Neural cell (in vitro differentiated cells): ENCODE measurements at regions not wholly inside any gene's neighbourhood (a gene's known extent, or its start where the extent isn't known, plus 50 kb on each side); places are given as distances from the start of the nearest gene placed in this dataset.

ENCODE experiments used
- H2AFZ ChIP-seq: fragments of 200-600, 300-800 bp; sonication (generic), shearing (Covaris generic); 2 replicates; pipeline ENCODE4 v1.6.0; 2014; ENCODE audit warnings: low read depth, mild to moderate bottlenecking, antibody characterized with exemption, low read length, moderate library complexity
- H3F3A ChIP-seq: fragments of 200-600 bp; shearing (Covaris generic); 2 replicates; pipeline ENCODE4 v1.6.1; 2016; ENCODE audit warnings: mild to moderate bottlenecking, moderate library complexity, mixed read lengths, antibody characterized with exemption, low read length; ENCODE audit not compliant: insufficient read depth, poor library complexity, severe bottlenecking
- H3K27ac ChIP-seq: fragments of 200-600, 300-800 bp; sonication (generic), shearing (Covaris generic); 2 replicates; pipeline ENCODE4 v1.5.1; 2014; ENCODE audit warnings: mild to moderate bottlenecking, low read length, moderate library complexity
- H3K27me3 ChIP-seq: fragments of 300-800, 200-600 bp; sonication (generic), shearing (Covaris generic); 2 replicates; pipeline ENCODE4 v1.6.0; 2014; ENCODE audit warnings: mild to moderate bottlenecking, low read depth, low read length, moderate library complexity; ENCODE audit not compliant: insufficient read depth
- H3K36me3 ChIP-seq: fragments of 300-800, 200-600 bp; sonication (generic), shearing (Covaris generic); 2 replicates; pipeline ENCODE4 v1.5.1; 2014; ENCODE audit warnings: mild to moderate bottlenecking, antibody characterized with exemption, low read length, moderate library complexity; ENCODE audit not compliant: insufficient read depth
- H3K4me2 ChIP-seq: fragments of 300-800, 200-600 bp; sonication (generic), shearing (Covaris generic); 2 replicates; pipeline ENCODE4 v1.6.0; 2014; ENCODE audit warnings: mild to moderate bottlenecking, low read length
- H3K4me3 ChIP-seq: fragments of 300-800, 200-600 bp; sonication (generic), shearing (Covaris generic); 2 replicates; pipeline ENCODE4 v1.5.1; 2014; ENCODE audit warnings: mild to moderate bottlenecking, low read length, moderate library complexity
- H3K79me2 ChIP-seq: fragments of 200-600 bp; shearing (Covaris generic); replicated peaks from 2 replicates; pipeline ENCODE4 v1.6.0; 2014; ENCODE audit warnings: mild to moderate bottlenecking, low read length, moderate library complexity; ENCODE audit not compliant: insufficient read depth
- H3K9ac ChIP-seq: fragments of 300-800, 200-600 bp; sonication (generic), shearing (Covaris generic); 2 replicates; pipeline ENCODE4 v1.6.1; 2016; ENCODE audit warnings: mild to moderate bottlenecking, low read length, mixed read lengths
- H3K9me2 ChIP-seq: fragments of 200-600 bp; shearing (Covaris generic); 2 replicates; pipeline ENCODE4 v1.6.1; 2016; ENCODE audit warnings: mild to moderate bottlenecking, low read length, mixed read lengths; ENCODE audit not compliant: insufficient read depth
- H3K9me3 ChIP-seq: fragments of 200-600, 300-800 bp; sonication (generic), shearing (Covaris generic); 2 replicates; pipeline ENCODE4 v1.6.1; 2016; ENCODE audit warnings: mild to moderate bottlenecking, mixed run types, low read length, moderate library complexity, mixed read lengths
- H4K20me1 ChIP-seq: fragments of 200-600 bp; shearing (Covaris generic); 2 replicates; pipeline ENCODE4 v1.6.1; 2016; ENCODE audit warnings: mild to moderate bottlenecking, mixed run types; ENCODE audit not compliant: insufficient read depth
- EP300 ChIP-seq: fragments of 450-650 bp; conservative IDR thresholded peaks from 2 replicates; pipeline ENCODE4 v1.6.1; 2014; ENCODE audit warnings: antibody characterized with exemption, mild to moderate bottlenecking, moderate library complexity; ENCODE audit not compliant: poor library complexity, severe bottlenecking
- EZH2 ChIP-seq: fragments of 200-600, 300-800 bp; shearing (Covaris generic), sonication (generic); IDR thresholded peaks from 2 replicates; pipeline ENCODE4 v1.6.1; 2014; ENCODE audit warnings: antibody characterized with exemption, low read length, borderline replicate concordance, mild to moderate bottlenecking; ENCODE audit not compliant: insufficient read depth, poor library complexity, severe bottlenecking
- MXI1 ChIP-seq: fragments of 450-650 bp; conservative IDR thresholded peaks from 2 replicates; pipeline ENCODE4 v1.6.1; 2014; ENCODE audit warnings: antibody characterized with exemption, mild to moderate bottlenecking; ENCODE audit not compliant: poor library complexity, severe bottlenecking
- POLR2AphosphoS5 ChIP-seq: IDR thresholded peaks from 2 replicates; pipeline ENCODE4 v1.6.1; 2012
- RAD21 ChIP-seq: fragments of 450-650 bp; conservative IDR thresholded peaks from 2 replicates; pipeline ENCODE4 v1.6.1; 2014; ENCODE audit warnings: antibody characterized with exemption, mild to moderate bottlenecking, moderate library complexity
- SMC3 ChIP-seq: fragments of 450-650 bp; conservative IDR thresholded peaks from 2 replicates; pipeline ENCODE4 v1.6.1; 2014; ENCODE audit warnings: antibody characterized with exemption, mild to moderate bottlenecking, moderate library complexity; ENCODE audit not compliant: poor library complexity
- TAF1 ChIP-seq: IDR thresholded peaks from 2 replicates; pipeline ENCODE4 v1.6.1; 2012; ENCODE audit warnings: low read depth
- TF ChIP-seq, protein P1 (sequence below): IDR thresholded peaks from 2 replicates; pipeline ENCODE4 v1.6.1; 2012; ENCODE audit warnings: borderline replicate concordance
- TF ChIP-seq, protein P2 (sequence below): fragments of 450-650 bp; IDR thresholded peaks from 2 replicates; pipeline ENCODE4 v1.5.1; 2014; ENCODE audit warnings: antibody characterized with exemption, mild to moderate bottlenecking, moderate library complexity; ENCODE audit not compliant: poor library complexity, severe bottlenecking

DNA sequence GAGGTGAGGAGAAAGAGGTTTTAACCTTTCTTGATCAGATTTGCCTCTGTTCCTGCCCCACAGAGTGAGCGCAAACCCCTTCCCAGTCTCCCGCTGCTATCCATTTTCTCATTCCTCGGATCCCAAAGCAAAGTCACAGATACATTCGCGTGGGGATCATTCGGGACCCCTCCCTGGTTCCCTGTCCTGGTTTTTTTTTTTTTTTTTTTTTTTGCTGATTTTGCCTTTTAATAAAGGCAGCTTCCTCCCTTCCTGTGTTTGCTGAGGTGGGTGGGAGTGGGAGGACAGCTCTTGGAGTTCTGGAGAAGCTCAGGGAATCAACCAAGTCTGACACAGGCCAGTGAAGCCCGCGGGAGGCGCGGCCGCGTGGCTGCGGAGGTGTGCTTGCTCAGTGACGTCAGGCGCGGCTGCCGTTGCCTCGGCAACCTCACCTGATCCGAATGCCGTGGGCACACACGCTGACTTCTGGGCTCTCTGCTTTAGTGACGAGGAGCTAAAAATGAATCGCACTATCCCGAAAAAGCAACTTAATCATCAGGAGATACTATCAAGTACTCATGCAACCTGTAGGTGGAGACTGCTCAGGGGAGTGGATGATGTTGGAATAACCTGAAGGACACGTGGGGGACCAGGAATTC, 106.4 kb downstream of the TBX19 start:
- Histone ChIP-seq H3K27me3 (no peaks in the 10 kb centered on the region), H4K20me1 (no peaks in the 10 kb centered on the region), H3K9ac (peak overlapping the region; percentile 30), H3K36me3 (no peaks in the 10 kb centered on the region), H3K4me2 (peak overlapping the region; percentile 48), H3K9me2 (no peaks in the 10 kb centered on the region), H3K9me3 (no peaks in the 10 kb centered on the region), H3K4me3 (peak overlapping the region; percentile 51), H3F3A (no peaks in the 10 kb centered on the region), H3K27ac (peak overlapping the region; percentile 54), H3K79me2 (no peaks in the 10 kb centered on the region), H2AFZ (no peak overlapping the region)
- TF ChIP-seq EP300 (peak; percentile 61), SMC3 (peak; percentile 13), POLR2AphosphoS5 (peak; percentile 46), TAF1 (no peak), RAD21 (peak; percentile 26), MXI1 (peak; percentile 81), EZH2 (no peak)
- TF ChIP-seq, protein P1, sequence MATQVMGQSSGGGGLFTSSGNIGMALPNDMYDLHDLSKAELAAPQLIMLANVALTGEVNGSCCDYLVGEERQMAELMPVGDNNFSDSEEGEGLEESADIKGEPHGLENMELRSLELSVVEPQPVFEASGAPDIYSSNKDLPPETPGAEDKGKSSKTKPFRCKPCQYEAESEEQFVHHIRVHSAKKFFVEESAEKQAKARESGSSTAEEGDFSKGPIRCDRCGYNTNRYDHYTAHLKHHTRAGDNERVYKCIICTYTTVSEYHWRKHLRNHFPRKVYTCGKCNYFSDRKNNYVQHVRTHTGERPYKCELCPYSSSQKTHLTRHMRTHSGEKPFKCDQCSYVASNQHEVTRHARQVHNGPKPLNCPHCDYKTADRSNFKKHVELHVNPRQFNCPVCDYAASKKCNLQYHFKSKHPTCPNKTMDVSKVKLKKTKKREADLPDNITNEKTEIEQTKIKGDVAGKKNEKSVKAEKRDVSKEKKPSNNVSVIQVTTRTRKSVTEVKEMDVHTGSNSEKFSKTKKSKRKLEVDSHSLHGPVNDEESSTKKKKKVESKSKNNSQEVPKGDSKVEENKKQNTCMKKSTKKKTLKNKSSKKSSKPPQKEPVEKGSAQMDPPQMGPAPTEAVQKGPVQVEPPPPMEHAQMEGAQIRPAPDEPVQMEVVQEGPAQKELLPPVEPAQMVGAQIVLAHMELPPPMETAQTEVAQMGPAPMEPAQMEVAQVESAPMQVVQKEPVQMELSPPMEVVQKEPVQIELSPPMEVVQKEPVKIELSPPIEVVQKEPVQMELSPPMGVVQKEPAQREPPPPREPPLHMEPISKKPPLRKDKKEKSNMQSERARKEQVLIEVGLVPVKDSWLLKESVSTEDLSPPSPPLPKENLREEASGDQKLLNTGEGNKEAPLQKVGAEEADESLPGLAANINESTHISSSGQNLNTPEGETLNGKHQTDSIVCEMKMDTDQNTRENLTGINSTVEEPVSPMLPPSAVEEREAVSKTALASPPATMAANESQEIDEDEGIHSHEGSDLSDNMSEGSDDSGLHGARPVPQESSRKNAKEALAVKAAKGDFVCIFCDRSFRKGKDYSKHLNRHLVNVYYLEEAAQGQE: peak; percentile 50
- TF ChIP-seq, protein P2, sequence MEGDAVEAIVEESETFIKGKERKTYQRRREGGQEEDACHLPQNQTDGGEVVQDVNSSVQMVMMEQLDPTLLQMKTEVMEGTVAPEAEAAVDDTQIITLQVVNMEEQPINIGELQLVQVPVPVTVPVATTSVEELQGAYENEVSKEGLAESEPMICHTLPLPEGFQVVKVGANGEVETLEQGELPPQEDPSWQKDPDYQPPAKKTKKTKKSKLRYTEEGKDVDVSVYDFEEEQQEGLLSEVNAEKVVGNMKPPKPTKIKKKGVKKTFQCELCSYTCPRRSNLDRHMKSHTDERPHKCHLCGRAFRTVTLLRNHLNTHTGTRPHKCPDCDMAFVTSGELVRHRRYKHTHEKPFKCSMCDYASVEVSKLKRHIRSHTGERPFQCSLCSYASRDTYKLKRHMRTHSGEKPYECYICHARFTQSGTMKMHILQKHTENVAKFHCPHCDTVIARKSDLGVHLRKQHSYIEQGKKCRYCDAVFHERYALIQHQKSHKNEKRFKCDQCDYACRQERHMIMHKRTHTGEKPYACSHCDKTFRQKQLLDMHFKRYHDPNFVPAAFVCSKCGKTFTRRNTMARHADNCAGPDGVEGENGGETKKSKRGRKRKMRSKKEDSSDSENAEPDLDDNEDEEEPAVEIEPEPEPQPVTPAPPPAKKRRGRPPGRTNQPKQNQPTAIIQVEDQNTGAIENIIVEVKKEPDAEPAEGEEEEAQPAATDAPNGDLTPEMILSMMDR: peak; percentile 30

- no peaks in the 10 kb centered on the region for H3K9me3 ChIP-seq
- H3K27me3 ChIP-seq: no peaks in the 10 kb centered on the region
- no peak overlapping the region for H3K9ac ChIP-seq
- no peaks in the 10 kb centered on the region for H3F3A ChIP-seq
- no peak overlapping the region for H2AFZ ChIP-seq
- H3K9me2 ChIP-seq: no peaks in the 10 kb centered on the region
- H4K20me1 ChIP-seq: no peaks in the 10 kb centered on the region
- H3K36me3 ChIP-seq: no peaks in the 10 kb centered on the region
- TF ChIP-seq EZH2 (no peak), SMC3 (no peak), RAD21 (no peak), POLR2AphosphoS5 (no peak), EP300 (no peak), TAF1 (no peak), MXI1 (no peak)
- TF ChIP-seq, protein P1: no peak
- TF ChIP-seq, protein P2: no peak
- H3K79me2 ChIP-seq: no peaks in the 10 kb centered on the region
- no peak overlapping the region for H3K27ac ChIP-seq
- H3K4me2 ChIP-seq: no peak overlapping the region
- H3K4me3 ChIP-seq: no peak overlapping the region
Observed at GRCh38 chr1:168386492-168386891, 105.8 kb downstream of the TBX19 start.
